ENCODE measurements at regions not wholly inside any gene's neighbourhood (a gene's known extent, or its start where the extent isn't known, plus 50 kb on each side); places are given as distances from the start of the nearest gene placed in this dataset.
A peak's percentile ranks its signal among the peaks of the same experiment; 100 is the strongest.

DNA sequence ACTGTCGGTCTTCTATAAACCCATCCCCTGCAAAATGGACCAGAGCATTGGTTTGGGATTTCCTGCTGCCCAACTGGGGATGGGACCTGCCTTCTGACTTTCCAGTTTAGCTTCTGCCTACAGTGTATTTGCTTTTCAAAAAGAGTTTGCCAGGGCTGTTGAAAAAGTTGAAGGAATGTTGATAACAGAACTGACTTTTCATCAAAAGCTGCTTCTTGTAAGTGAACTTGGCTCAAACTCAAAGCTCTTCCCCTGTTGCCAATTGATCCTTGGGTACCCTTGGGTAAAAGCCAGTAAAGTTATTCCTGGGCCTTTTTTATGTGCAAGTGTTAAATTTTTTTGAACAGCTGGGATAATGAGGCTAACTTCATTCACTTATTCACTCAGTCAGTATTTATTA lies 142.9 kb upstream of the SLC30A5 start:
- no peak for DNase-seq
- ChIA-PET POLR2A (interaction anchor here (0.5 kb wide), 1 partner anchor 54 kb away, joined by 3 read pairs; no protein-coding TSS in a partner anchor), CTCF (interaction anchor here (0.8 to 2.9 kb wide), 9 partner anchors 11 to 1704 kb away, joined by 3 to 11 read pairs (median 4); no protein-coding TSS in a partner anchor)
- Histone ChIP-seq H4K20me1 (ENCODE audit: insufficient read depth) (no peaks in the 10 kb centered on the region), H3K27ac (ENCODE audit: low read depth in 2 of 2, low read length in 1 of 2) (peak overlapping the region in 1 of 2 experiments; percentile 72; a peak in 2 of 4 replicates), H3K4me1 (ENCODE audit: control insufficient read depth in 1 of 2, insufficient read depth in 2 of 2, low read depth in 1 of 2, low read length in 1 of 2) (peaks cover 0 to 14% of the 10 kb centered on the region in 2 experiments; a peak in 2 of 4 replicates), H3K27me3 (ENCODE audit: insufficient read depth) (no peaks in the 10 kb centered on the region), H3K9ac (no peak overlapping the region), H3K9me3 (no peaks in the 10 kb centered on the region), H2AFZ (ENCODE audit: low read depth) (no peak overlapping the region), H3K4me2 (no peak overlapping the region), H3K79me2 (ENCODE audit: insufficient read depth) (no peaks in the 10 kb centered on the region), H3K36me3 (replicated peaks in 1 of 2; ENCODE audit: control insufficient read depth in 1 of 2, insufficient read depth in 2 of 2, low read length in 1 of 2) (no peaks in the 10 kb centered on the region), H3K4me3 (ENCODE audit: low read depth in 2 of 2, low read length in 1 of 2) (no peak overlapping the region), H3F3A (replicated peaks; ENCODE audit: insufficient read depth) (no peaks in the 10 kb centered on the region), H3K9me2 (no peaks in the 10 kb centered on the region)
- no peak for TF ChIP-seq EZH2phosphoT487 (IDR thresholded peaks at IDR 0.05; ENCODE audit: borderline replicate concordance, low read depth)
- TF ChIP-seq MAX (IDR thresholded peaks at IDR 0.05; ENCODE audit: low read depth): no peak
- no peak for TF ChIP-seq SMC3 (IDR thresholded peaks at IDR 0.05; ENCODE audit: low read depth, low read length)
- no peak for TF ChIP-seq NRF1 (IDR thresholded peaks at IDR 0.05; ENCODE audit: low read depth, low read length)
- no peak for TF ChIP-seq JUND (IDR thresholded peaks at IDR 0.05)
- no peak for TF ChIP-seq CHD2 (IDR thresholded peaks at IDR 0.05; ENCODE audit: low read length, partially characterized antibody)
- no peak for TF ChIP-seq CTCF (IDR thresholded peaks at IDR 0.05)
- no peak for TF ChIP-seq USF2 (IDR thresholded peaks at IDR 0.05; ENCODE audit: borderline replicate concordance, low read depth, low read length)
- TF ChIP-seq, protein P1, sequence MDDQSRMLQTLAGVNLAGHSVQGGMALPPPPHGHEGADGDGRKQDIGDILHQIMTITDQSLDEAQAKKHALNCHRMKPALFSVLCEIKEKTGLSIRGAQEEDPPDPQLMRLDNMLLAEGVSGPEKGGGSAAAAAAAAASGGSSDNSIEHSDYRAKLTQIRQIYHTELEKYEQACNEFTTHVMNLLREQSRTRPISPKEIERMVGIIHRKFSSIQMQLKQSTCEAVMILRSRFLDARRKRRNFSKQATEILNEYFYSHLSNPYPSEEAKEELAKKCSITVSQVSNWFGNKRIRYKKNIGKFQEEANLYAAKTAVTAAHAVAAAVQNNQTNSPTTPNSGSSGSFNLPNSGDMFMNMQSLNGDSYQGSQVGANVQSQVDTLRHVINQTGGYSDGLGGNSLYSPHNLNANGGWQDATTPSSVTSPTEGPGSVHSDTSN (IDR thresholded peaks at IDR 0.05): no peak
- TF ChIP-seq EP300 (IDR thresholded peaks at IDR 0.05; ENCODE audit: borderline replicate concordance in 1 of 2, low read depth in 1 of 2, low read length in 1 of 2): no peak
- TF ChIP-seq GATA2 (CRISPR knock-in tag; IDR thresholded peaks at IDR 0.05): no peak
- TF ChIP-seq FOSL2 (IDR thresholded peaks at IDR 0.05; ENCODE audit: borderline replicate concordance, low read depth): no peak
- TF ChIP-seq, protein P2, sequence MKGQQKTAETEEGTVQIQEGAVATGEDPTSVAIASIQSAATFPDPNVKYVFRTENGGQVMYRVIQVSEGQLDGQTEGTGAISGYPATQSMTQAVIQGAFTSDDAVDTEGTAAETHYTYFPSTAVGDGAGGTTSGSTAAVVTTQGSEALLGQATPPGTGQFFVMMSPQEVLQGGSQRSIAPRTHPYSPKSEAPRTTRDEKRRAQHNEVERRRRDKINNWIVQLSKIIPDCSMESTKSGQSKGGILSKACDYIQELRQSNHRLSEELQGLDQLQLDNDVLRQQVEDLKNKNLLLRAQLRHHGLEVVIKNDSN (IDR thresholded peaks at IDR 0.05; ENCODE audit: borderline replicate concordance, low read depth): no peak
- TF ChIP-seq MXI1 (IDR thresholded peaks at IDR 0.05; ENCODE audit: low read depth, low read length): no peak
- TF ChIP-seq, protein P3, sequence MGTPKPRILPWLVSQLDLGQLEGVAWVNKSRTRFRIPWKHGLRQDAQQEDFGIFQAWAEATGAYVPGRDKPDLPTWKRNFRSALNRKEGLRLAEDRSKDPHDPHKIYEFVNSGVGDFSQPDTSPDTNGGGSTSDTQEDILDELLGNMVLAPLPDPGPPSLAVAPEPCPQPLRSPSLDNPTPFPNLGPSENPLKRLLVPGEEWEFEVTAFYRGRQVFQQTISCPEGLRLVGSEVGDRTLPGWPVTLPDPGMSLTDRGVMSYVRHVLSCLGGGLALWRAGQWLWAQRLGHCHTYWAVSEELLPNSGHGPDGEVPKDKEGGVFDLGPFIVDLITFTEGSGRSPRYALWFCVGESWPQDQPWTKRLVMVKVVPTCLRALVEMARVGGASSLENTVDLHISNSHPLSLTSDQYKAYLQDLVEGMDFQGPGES (IDR thresholded peaks at IDR 0.05; ENCODE audit: low read depth, low read length): no peak
- WGBS (ENCODE audit: low lambda C conversion rate): 50% methylated on average over 1 of the region's 1 CpG
